OCI-LY7 (cell line): ENCODE measurements at regions not wholly inside any gene's neighbourhood (a gene's known extent, or its start where the extent isn't known, plus 50 kb on each side); places are given as distances from the start of the nearest gene placed in this dataset.
A peak's percentile ranks its signal among the peaks of the same experiment; 100 is the strongest.

Source experiments
- BruUV-seq: library from RNA; stranded (reverse); fragments of 400-500 nt; replicated peaks from 2 replicates; lab custom pipeline; 2021; lab: Mats Ljungman, UMichigan
- CTCF ChIA-PET: fragments of 300-600 bp; sonication (Branson Sonifier 250); formaldehyde crosslinking; loops from one replicate; lab custom pipeline; 2022; ENCODE audit warnings: antibody characterized with exemption; ENCODE audit not compliant: unreplicated experiment; lab: Charles Lee
- POLR2A ChIA-PET: fragments of 300-600 bp; sonication (Branson Sonifier 250); formaldehyde crosslinking; loops from one replicate; lab custom pipeline; 2022; ENCODE audit warnings: antibody characterized with exemption; lab: Charles Lee
- DNase-seq: peaks from one replicate; pipeline ENCODE4 v3.0.0-alpha.2; 2015; ENCODE audit warnings: low spot score
- H2AFZ ChIP-seq: fragments of 200-600 bp; sonication (generic), shearing (Covaris generic); 2 replicates; pipeline ENCODE4 v1.6.1; 2014; ENCODE audit warnings: mild to moderate bottlenecking, antibody characterized with exemption, low read length, moderate library complexity
- H3K27ac ChIP-seq: fragments of 200-600 bp; sonication (generic); 2 replicates; pipeline ENCODE4 v1.5.1; 2014; ENCODE audit warnings: mixed run types, low read depth, mild to moderate bottlenecking, moderate library complexity, low read length, inconsistent platforms; ENCODE audit not compliant: poor library complexity, severe bottlenecking
- H3K36me3 ChIP-seq: fragments of 200-600 bp; sonication (generic); 2 replicates; pipeline ENCODE4 v1.6.1; 2014; ENCODE audit warnings: mild to moderate bottlenecking, antibody characterized with exemption, low read length, moderate library complexity, mixed read lengths; ENCODE audit not compliant: insufficient read depth
- H3K4me1 ChIP-seq: fragments of 200-600 bp; sonication (generic); 2 replicates; pipeline ENCODE4 v1.5.1; 2014; ENCODE audit warnings: mild to moderate bottlenecking, low read length; ENCODE audit not compliant: insufficient read depth, poor library complexity, severe bottlenecking
- H3K4me2 ChIP-seq: fragments of 200-600 bp; sonication (generic); 2 replicates; pipeline ENCODE4 v1.6.1; 2014; ENCODE audit warnings: mild to moderate bottlenecking, low read length
- H3K4me3 ChIP-seq: fragments of 200-600 bp; sonication (generic); 2 replicates; pipeline ENCODE4 v1.5.1; 2014; ENCODE audit warnings: mild to moderate bottlenecking, low read depth, low read length; ENCODE audit not compliant: poor library complexity, severe bottlenecking
- H3K79me2 ChIP-seq: fragments of 200-600 bp; sonication (generic); 2 replicates; pipeline ENCODE4 v1.6.1; 2016; ENCODE audit warnings: low read depth, mild to moderate bottlenecking, low read length, moderate library complexity, mixed read lengths; ENCODE audit not compliant: insufficient read depth
- H3K9me2 ChIP-seq: fragments of 200-600 bp; sonication (generic); 2 replicates; pipeline ENCODE4 v1.6.1; 2016; ENCODE audit warnings: mild to moderate bottlenecking, low read length, mixed read lengths; ENCODE audit not compliant: insufficient read depth
- H3K9me3 ChIP-seq: fragments of 200-600 bp; sonication (generic); 2 replicates; pipeline ENCODE4 v1.6.1; 2014; ENCODE audit warnings: mild to moderate bottlenecking, mixed run types, low read length, mixed read lengths
- H4K20me1 ChIP-seq: fragments of 200-600 bp; sonication (generic); 2 replicates; pipeline ENCODE4 v1.6.1; 2014; ENCODE audit warnings: mild to moderate bottlenecking, antibody characterized with exemption, low read length, moderate library complexity, mixed read lengths; ENCODE audit not compliant: insufficient read depth
- EZH2phosphoT487 ChIP-seq: fragments of 200-600 bp; sonication (generic); IDR thresholded peaks from 2 replicates; pipeline ENCODE4 v1.6.1; 2018; ENCODE audit warnings: low read depth, borderline replicate concordance, mild to moderate bottlenecking, mixed run types, antibody characterized with exemption, low read length, moderate library complexity, mixed read lengths
- intact Hi-C: fragments of 100-400 bp; cut with micrococcal nuclease; formaldehyde crosslinking; loops from one replicate; pipeline ENCODE4 v1.10.0; 2022; ENCODE audit not compliant: unreplicated experiment
- TF ChIP-seq, protein P1 (sequence below): fragments of 200-600 bp; sonication (generic); conservative IDR thresholded peaks from 2 replicates; pipeline ENCODE4 v1.5.1; 2014; ENCODE audit warnings: mild to moderate bottlenecking, antibody characterized with exemption, low read length, moderate library complexity, mixed read lengths

GRCh38 chr10:88023676-88024075 lies 160.3 kb downstream of the PTEN start:
- Histone ChIP-seq H3K4me1 (peaks cover 23% of the 10 kb centered on the region), H2AFZ (no peak overlapping the region)
- CTCF ChIA-PET, result no interaction called here

GRCh38 chr10:88026031-88026430 lies 162.6 kb downstream of the PTEN start:
- POLR2A ChIA-PET, result interaction anchor here (0.6 to 1.5 kb wide), 7 partner anchors 13 to 359 kb away, joined by 3 to 5 read pairs (median 3); no protein-coding TSS in a partner anchor
- BruUV-seq, result no TSS peak

More at GRCh38 chr10:88023676-88024075, 160.3 kb downstream of the PTEN start:
- POLR2A ChIA-PET, result interaction anchor here (1.5 kb wide), 1 partner anchor 67 kb away, joined by 4 read pairs; no protein-coding TSS in a partner anchor
- no TSS peak for BruUV-seq
- Histone ChIP-seq H3K9me2 (no peaks in the 10 kb centered on the region), H3K36me3 (no peaks in the 10 kb centered on the region), H3K79me2 (no peaks in the 10 kb centered on the region), H3K9me3 (no peaks in the 10 kb centered on the region), H3K27ac (no peak overlapping the region), H4K20me1 (no peaks in the 10 kb centered on the region), H3K4me3 (no peak overlapping the region), H3K4me2 (no peak overlapping the region)
- no peak for TF ChIP-seq EZH2phosphoT487
- TF ChIP-seq, protein P1, sequence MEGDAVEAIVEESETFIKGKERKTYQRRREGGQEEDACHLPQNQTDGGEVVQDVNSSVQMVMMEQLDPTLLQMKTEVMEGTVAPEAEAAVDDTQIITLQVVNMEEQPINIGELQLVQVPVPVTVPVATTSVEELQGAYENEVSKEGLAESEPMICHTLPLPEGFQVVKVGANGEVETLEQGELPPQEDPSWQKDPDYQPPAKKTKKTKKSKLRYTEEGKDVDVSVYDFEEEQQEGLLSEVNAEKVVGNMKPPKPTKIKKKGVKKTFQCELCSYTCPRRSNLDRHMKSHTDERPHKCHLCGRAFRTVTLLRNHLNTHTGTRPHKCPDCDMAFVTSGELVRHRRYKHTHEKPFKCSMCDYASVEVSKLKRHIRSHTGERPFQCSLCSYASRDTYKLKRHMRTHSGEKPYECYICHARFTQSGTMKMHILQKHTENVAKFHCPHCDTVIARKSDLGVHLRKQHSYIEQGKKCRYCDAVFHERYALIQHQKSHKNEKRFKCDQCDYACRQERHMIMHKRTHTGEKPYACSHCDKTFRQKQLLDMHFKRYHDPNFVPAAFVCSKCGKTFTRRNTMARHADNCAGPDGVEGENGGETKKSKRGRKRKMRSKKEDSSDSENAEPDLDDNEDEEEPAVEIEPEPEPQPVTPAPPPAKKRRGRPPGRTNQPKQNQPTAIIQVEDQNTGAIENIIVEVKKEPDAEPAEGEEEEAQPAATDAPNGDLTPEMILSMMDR, result no peak
- no peak for DNase-seq
- intact Hi-C loops, result no loop called here

More at GRCh38 chr10:88026031-88026430, 162.6 kb downstream of the PTEN start:
- intact Hi-C loops, result loop anchor here (5.0 kb wide), 2 partner anchors 81 to 361 kb away; no protein-coding TSS in a partner anchor
- CTCF ChIA-PET, result no interaction called here
- no peaks in the 10 kb centered on the region for H3K9me2 ChIP-seq
- H3K4me2 ChIP-seq, result no peak overlapping the region
- H3K4me3 ChIP-seq, result no peak overlapping the region
- H2AFZ ChIP-seq, result 0 out of 2 replicates have a peak overlapping the region, but pooled peaks have one; percentile 8
- DNase-seq, result no peak
- no peak overlapping the region for H3K27ac ChIP-seq
- H3K4me1 ChIP-seq, result peaks cover 29% of the 10 kb centered on the region
- TF ChIP-seq, protein P1, result no peak
- no peak for TF ChIP-seq EZH2phosphoT487
- H3K79me2 ChIP-seq, result no peaks in the 10 kb centered on the region
- no peaks in the 10 kb centered on the region for H3K9me3 ChIP-seq
- H3K36me3 ChIP-seq, result no peaks in the 10 kb centered on the region
- H4K20me1 ChIP-seq, result no peaks in the 10 kb centered on the region
